Prostate gland (tissue), 2 donors: ENCODE measurements at regions not wholly inside any gene's neighbourhood (a gene's known extent, or its start where the extent isn't known, plus 50 kb on each side); places are given as distances from the start of the nearest gene placed in this dataset.

Source experiments
- POLR2A ChIP-seq: fragments of 450-650 bp; IDR thresholded peaks from one replicate; pipeline ENCODE4 v1.6.1; 2016; ENCODE audit warnings: antibody characterized with exemption, mild to moderate bottlenecking
- POLR2AphosphoS5 ChIP-seq: sonication (generic); formaldehyde crosslinking; IDR thresholded peaks from one replicate; pipeline ENCODE4 v1.6.1; 2017; ENCODE audit warnings: antibody characterized with exemption
- TF ChIP-seq, protein P1 (sequence below), 4 experiments: fragments of 200-600 bp in 2 of 4; fragments of 450-650 bp in 2 of 4; sonication (generic) in 2 of 4; IDR thresholded peaks; 1 replicate in 3 of 4; 2 replicates in 1 of 4; pipeline ENCODE4 v1.5.1; 2016 to 2019; ENCODE audit warnings: antibody characterized with exemption in 4 of 4, mild to moderate bottlenecking in 2 of 4, moderate library complexity in 2 of 4

GRCh38 chr9:82148426-82148810 lies 159.8 kb downstream of the SPATA31D1 start:
- TF ChIP-seq, protein P1, sequence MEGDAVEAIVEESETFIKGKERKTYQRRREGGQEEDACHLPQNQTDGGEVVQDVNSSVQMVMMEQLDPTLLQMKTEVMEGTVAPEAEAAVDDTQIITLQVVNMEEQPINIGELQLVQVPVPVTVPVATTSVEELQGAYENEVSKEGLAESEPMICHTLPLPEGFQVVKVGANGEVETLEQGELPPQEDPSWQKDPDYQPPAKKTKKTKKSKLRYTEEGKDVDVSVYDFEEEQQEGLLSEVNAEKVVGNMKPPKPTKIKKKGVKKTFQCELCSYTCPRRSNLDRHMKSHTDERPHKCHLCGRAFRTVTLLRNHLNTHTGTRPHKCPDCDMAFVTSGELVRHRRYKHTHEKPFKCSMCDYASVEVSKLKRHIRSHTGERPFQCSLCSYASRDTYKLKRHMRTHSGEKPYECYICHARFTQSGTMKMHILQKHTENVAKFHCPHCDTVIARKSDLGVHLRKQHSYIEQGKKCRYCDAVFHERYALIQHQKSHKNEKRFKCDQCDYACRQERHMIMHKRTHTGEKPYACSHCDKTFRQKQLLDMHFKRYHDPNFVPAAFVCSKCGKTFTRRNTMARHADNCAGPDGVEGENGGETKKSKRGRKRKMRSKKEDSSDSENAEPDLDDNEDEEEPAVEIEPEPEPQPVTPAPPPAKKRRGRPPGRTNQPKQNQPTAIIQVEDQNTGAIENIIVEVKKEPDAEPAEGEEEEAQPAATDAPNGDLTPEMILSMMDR (IDR thresholded peaks at IDR 0.05) = no peak
- TF ChIP-seq POLR2A (no peak), POLR2AphosphoS5 (no peak)
